Calu3 (cell line): ENCODE measurements at regions not wholly inside any gene's neighbourhood (a gene's known extent, or its start where the extent isn't known, plus 50 kb on each side); places are given as distances from the start of the nearest gene placed in this dataset.

ENCODE experiments used
- BruUV-seq: library from RNA; stranded (reverse); fragments of 400-500 nt; replicated peaks from 2 replicates; lab custom pipeline; 2021; lab: Mats Ljungman, UMichigan
- CTCF ChIA-PET: fragments of 300-600 bp; sonication (Branson Sonifier 250); formaldehyde crosslinking; loops from one replicate; lab custom pipeline; 2022; ENCODE audit warnings: antibody characterized with exemption; lab: Charles Lee
- DNase-seq: peaks from one replicate; pipeline ENCODE4 v3.0.0; 2022
- H3K27ac Mint-ChIP-seq: one replicate; pipeline ENCODE4 v1.8.0; 2022; ENCODE audit warnings: mixed read lengths; ENCODE audit not compliant: unreplicated experiment
- H3K27me3 Mint-ChIP-seq: one replicate; pipeline ENCODE4 v1.8.0; 2022; ENCODE audit warnings: mixed read lengths; ENCODE audit not compliant: unreplicated experiment
- H3K36me3 Mint-ChIP-seq: one replicate; pipeline ENCODE4 v1.8.0; 2022; ENCODE audit warnings: mild to moderate bottlenecking, moderate library complexity, mixed read lengths; ENCODE audit not compliant: insufficient read depth, unreplicated experiment
- H3K4me1 Mint-ChIP-seq: one replicate; pipeline ENCODE4 v1.8.0; 2022; ENCODE audit warnings: mild to moderate bottlenecking, low read depth, mixed read lengths; ENCODE audit not compliant: unreplicated experiment
- H3K4me3 Mint-ChIP-seq: one replicate; pipeline ENCODE4 v1.8.0; 2022; ENCODE audit warnings: mild to moderate bottlenecking, low read depth, moderate library complexity, mixed read lengths; ENCODE audit not compliant: unreplicated experiment
- H3K9me3 Mint-ChIP-seq: one replicate; pipeline ENCODE4 v1.8.0; 2022; ENCODE audit warnings: low read depth, mixed read lengths; ENCODE audit not compliant: unreplicated experiment
- CTCF ChIP-seq: fragments of 200-600 bp; IDR thresholded peaks from one replicate; pipeline ENCODE4 v1.8.0; 2022; ENCODE audit warnings: antibody characterized with exemption; ENCODE audit not compliant: unreplicated experiment
- intact Hi-C: fragments of 100-400 bp; cut with micrococcal nuclease; formaldehyde crosslinking; loops from one replicate; pipeline ENCODE4 v1.10.0; 2022; ENCODE audit not compliant: unreplicated experiment

DNA sequence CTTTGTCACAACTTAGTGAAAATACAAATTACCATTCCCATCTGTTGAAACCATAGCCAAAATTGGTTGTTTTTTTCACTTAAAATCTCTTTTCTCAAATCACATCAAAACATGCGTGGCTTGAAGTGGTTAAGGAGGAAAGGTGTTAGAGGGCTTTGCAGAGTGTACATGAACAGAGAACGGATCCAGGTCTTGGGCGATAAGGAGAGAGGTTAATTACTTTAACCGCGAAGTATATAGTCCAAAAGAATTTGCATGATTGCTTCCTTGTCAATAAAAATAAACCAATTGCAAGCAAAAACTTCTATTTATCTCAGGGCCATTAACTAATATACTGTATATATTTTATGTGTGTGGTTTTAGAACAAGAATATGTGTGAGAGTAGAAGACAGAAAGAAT is 813.9 kb upstream of the SORCS1 start:
- no peak for TF ChIP-seq CTCF
- CTCF ChIA-PET = no interaction called here
- H3K4me1 Mint-ChIP-seq = no peaks in the 10 kb centered on the region
- H3K4me3 Mint-ChIP-seq = no peak overlapping the region
- BruUV-seq = no TSS peak
- H3K27me3 Mint-ChIP-seq = no peaks in the 10 kb centered on the region
- no peak overlapping the region for H3K27ac Mint-ChIP-seq
- H3K9me3 Mint-ChIP-seq = peaks cover 14% of the 10 kb centered on the region
- H3K36me3 Mint-ChIP-seq = no peaks in the 10 kb centered on the region
- intact Hi-C loops = no loop called here
- no peak for DNase-seq

DNA sequence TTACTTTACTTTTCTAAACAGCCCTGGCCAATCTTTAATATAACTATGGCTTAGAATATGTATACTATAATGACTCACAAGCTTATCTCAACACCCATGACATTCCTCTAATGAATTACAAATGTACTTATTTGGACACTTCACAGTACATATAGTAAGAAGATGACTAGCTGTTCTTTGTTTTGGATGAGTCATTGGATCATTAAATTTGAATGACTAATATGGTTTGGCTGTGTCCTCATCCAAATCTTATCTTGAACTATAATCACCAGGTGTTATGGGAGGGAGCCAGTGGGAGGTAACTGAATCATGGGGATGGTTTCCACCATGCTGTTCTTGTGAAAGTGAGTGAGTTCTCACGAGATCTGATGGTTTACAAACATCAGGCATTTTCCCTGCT is 807.5 kb upstream of the SORCS1 start:
- no peaks in the 10 kb centered on the region for H3K4me1 Mint-ChIP-seq
- CTCF ChIA-PET = no interaction called here
- no peaks in the 10 kb centered on the region for H3K36me3 Mint-ChIP-seq
- H3K27ac Mint-ChIP-seq = no peak overlapping the region
- TF ChIP-seq CTCF = no peak
- no peak overlapping the region for H3K4me3 Mint-ChIP-seq
- no TSS peak for BruUV-seq
- intact Hi-C loops = no loop called here
- DNase-seq = no peak
- H3K27me3 Mint-ChIP-seq = no peaks in the 10 kb centered on the region
- H3K9me3 Mint-ChIP-seq = peaks cover 10% of the 10 kb centered on the region

- H3K4me1 Mint-ChIP-seq = no peaks in the 10 kb centered on the region
- no peak for DNase-seq
- intact Hi-C loops = no loop called here
Observed at GRCh38 chr10:107971411-107971810, 806.9 kb upstream of the SORCS1 start.

GRCh38 chr10:107970512-107970911 is 806.0 kb upstream of the SORCS1 start:
- H3K9me3 Mint-ChIP-seq = peaks cover 6% of the 10 kb centered on the region
- intact Hi-C loops = no loop called here
- no peak for TF ChIP-seq CTCF
- no TSS peak for BruUV-seq
- no peaks in the 10 kb centered on the region for H3K36me3 Mint-ChIP-seq
- H3K27ac Mint-ChIP-seq = no peak overlapping the region
- CTCF ChIA-PET = no interaction called here
- H3K27me3 Mint-ChIP-seq = no peaks in the 10 kb centered on the region
- no peak overlapping the region for H3K4me3 Mint-ChIP-seq
- no peaks in the 10 kb centered on the region for H3K4me1 Mint-ChIP-seq
- DNase-seq = no peak

More at GRCh38 chr10:107971411-107971810, 806.9 kb upstream of the SORCS1 start:
- H3K4me3 Mint-ChIP-seq = no peak overlapping the region
- H3K9me3 Mint-ChIP-seq = peaks cover 9% of the 10 kb centered on the region
- no peaks in the 10 kb centered on the region for H3K27me3 Mint-ChIP-seq
- CTCF ChIA-PET = no interaction called here
- no peak overlapping the region for H3K27ac Mint-ChIP-seq
- no peaks in the 10 kb centered on the region for H3K36me3 Mint-ChIP-seq
- TF ChIP-seq CTCF = no peak
- BruUV-seq = no TSS peak

DNA sequence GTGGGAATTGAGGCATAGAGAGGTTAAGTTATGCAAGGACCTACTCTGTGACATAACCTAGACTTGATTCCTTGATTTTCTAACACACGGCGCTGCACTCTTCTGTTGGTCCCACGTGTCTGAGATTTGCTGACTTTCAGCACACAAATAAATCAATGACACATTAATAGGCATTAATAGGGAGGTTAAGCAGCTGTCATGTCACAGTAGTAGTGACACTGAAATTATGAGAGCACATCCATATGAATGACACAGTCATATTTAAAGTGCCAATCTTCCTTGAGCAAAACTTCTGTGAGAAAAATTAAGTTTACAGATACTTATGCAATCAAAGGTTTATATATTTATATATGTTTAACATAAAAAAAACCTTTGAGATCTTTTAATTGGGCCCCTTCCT is 805.4 kb upstream of the SORCS1 start:
- CTCF ChIA-PET = no interaction called here
- intact Hi-C loops = no loop called here
- no peak overlapping the region for H3K4me3 Mint-ChIP-seq

More for the DNA sequence above, 805.4 kb upstream of the SORCS1 start:
- no TSS peak for BruUV-seq
- peaks cover 5% of the 10 kb centered on the region for H3K9me3 Mint-ChIP-seq
- H3K36me3 Mint-ChIP-seq = no peaks in the 10 kb centered on the region
- no peak for TF ChIP-seq CTCF
- no peaks in the 10 kb centered on the region for H3K27me3 Mint-ChIP-seq
- H3K27ac Mint-ChIP-seq = no peak overlapping the region
- DNase-seq = no peak
- H3K4me1 Mint-ChIP-seq = no peaks in the 10 kb centered on the region
